ENCODE measurements at regions not wholly inside any gene's neighbourhood (a gene's known extent, or its start where the extent isn't known, plus 50 kb on each side); places are given as distances from the start of the nearest gene placed in this dataset.

DNA sequence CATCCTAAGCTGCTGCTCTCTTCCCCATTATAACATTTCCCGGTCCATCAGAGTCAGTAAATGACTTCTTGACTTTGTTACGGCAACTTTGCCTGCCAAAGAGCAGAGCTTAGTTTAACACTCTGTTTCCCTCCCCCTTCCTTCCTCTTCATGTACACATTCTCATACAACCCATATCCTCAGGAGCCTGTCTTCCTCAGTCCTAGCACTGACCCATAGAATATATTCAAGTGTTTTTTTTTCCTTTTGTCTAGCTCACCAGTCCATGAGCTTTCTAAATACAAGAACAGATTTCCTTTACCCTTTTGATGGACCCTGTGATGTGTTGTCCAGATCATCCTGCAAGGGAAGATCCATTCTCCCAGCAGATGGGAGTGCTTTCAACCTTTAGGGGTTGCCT lies 97.0 kb upstream of the MON1B start:
- Histone ChIP-seq H3K4me1 (ENCODE audit: insufficient read depth, low read length, severe bottlenecking) (no peaks in the 10 kb centered on the region), H3K79me2 (ENCODE audit: insufficient read depth, low read length) (no peaks in the 10 kb centered on the region), H3F3A (ENCODE audit: insufficient read depth, low read length) (no peaks in the 10 kb centered on the region), H3K9ac (ENCODE audit: low read length) (no peak overlapping the region), H3K4me2 (ENCODE audit: low read length) (no peak overlapping the region), H3K27ac (ENCODE audit: low read depth, low read length, poor library complexity, severe bottlenecking) (no peak overlapping the region), H3K27me3 (ENCODE audit: insufficient read depth, low read length) (no peaks in the 10 kb centered on the region), H3K9me3 (ENCODE audit: low read length) (no peaks in the 10 kb centered on the region), H3K4me3 (ENCODE audit: low read depth, low read length, poor library complexity, severe bottlenecking) (no peak overlapping the region), H3K36me3 (ENCODE audit: insufficient read depth, low read length) (no peaks in the 10 kb centered on the region), H3K9me2 (ENCODE audit: low read depth, low read length) (no peaks in the 10 kb centered on the region), H4K20me1 (ENCODE audit: insufficient read depth, low read length) (no peaks in the 10 kb centered on the region), H2AFZ (ENCODE audit: low read length) (no peak overlapping the region)
- TF ChIP-seq EZH2 (IDR thresholded peaks at IDR 0.05; ENCODE audit: borderline replicate concordance, low read length): no peak
- TF ChIP-seq, protein P1, sequence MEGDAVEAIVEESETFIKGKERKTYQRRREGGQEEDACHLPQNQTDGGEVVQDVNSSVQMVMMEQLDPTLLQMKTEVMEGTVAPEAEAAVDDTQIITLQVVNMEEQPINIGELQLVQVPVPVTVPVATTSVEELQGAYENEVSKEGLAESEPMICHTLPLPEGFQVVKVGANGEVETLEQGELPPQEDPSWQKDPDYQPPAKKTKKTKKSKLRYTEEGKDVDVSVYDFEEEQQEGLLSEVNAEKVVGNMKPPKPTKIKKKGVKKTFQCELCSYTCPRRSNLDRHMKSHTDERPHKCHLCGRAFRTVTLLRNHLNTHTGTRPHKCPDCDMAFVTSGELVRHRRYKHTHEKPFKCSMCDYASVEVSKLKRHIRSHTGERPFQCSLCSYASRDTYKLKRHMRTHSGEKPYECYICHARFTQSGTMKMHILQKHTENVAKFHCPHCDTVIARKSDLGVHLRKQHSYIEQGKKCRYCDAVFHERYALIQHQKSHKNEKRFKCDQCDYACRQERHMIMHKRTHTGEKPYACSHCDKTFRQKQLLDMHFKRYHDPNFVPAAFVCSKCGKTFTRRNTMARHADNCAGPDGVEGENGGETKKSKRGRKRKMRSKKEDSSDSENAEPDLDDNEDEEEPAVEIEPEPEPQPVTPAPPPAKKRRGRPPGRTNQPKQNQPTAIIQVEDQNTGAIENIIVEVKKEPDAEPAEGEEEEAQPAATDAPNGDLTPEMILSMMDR (IDR thresholded peaks at IDR 0.05; ENCODE audit: low read length): no peak

DNA sequence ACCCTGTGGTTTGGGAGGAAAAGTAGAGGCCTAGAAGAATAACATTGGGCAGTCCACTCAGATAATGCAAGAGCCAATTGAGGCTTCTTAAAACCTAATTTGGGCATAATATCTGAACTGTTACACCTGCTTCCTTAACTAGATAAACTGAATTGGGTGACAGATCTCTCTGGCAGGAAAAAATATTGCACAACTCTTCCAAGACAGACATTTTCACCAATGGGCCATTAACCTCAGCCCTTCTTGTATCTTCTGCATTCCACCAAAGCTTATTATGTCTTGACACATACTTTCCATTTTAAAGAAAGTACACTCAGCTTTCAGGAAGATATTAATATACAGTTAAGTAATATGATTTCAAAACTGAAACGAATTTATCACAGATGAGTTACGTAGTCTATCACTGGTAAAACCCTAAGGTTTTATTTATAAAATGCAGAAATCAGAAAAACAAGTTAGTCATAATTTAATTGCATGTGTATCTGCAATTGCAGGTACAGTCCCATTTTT lies 79.9 kb upstream of the MON1B start:
- Histone ChIP-seq H2AFZ (ENCODE audit: low read length) (no peak overlapping the region), H3K27ac (ENCODE audit: low read depth, low read length, poor library complexity, severe bottlenecking) (no peak overlapping the region), H3K9me2 (ENCODE audit: low read depth, low read length) (no peaks in the 10 kb centered on the region), H3K9me3 (ENCODE audit: low read length) (no peaks in the 10 kb centered on the region), H3K4me2 (ENCODE audit: low read length) (no peak overlapping the region), H3K79me2 (ENCODE audit: insufficient read depth, low read length) (no peaks in the 10 kb centered on the region), H3F3A (ENCODE audit: insufficient read depth, low read length) (no peaks in the 10 kb centered on the region), H3K4me1 (ENCODE audit: insufficient read depth, low read length, severe bottlenecking) (no peaks in the 10 kb centered on the region), H3K4me3 (ENCODE audit: low read depth, low read length, poor library complexity, severe bottlenecking) (no peak overlapping the region), H3K9ac (ENCODE audit: low read length) (no peak overlapping the region), H3K27me3 (ENCODE audit: insufficient read depth, low read length) (no peaks in the 10 kb centered on the region), H3K36me3 (ENCODE audit: insufficient read depth, low read length) (no peaks in the 10 kb centered on the region), H4K20me1 (ENCODE audit: insufficient read depth, low read length) (no peaks in the 10 kb centered on the region)
- TF ChIP-seq, protein P1 (IDR thresholded peaks at IDR 0.05; ENCODE audit: low read length): no peak
- TF ChIP-seq EZH2 (IDR thresholded peaks at IDR 0.05; ENCODE audit: borderline replicate concordance, low read length): no peak

DNA sequence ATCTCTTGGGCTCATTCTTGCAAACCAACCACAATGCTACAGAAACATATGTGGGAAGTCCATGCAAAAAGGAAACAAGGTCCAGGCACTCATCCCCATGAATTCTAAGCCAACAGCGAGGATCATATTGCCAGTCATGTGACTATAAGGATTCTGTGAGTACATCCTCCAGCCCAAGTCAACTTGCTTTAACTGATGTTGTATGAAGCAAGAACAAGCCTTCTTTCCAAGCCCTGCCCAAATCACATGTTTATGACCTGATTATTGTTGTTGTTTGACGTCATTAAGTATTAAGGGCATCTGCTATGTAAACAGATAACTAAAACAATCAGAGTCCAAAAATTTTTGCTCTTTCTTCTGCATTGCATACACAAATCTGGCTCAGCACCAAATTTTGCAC lies 78.2 kb upstream of the MON1B start:
- Histone ChIP-seq H3K9me2 (ENCODE audit: low read depth, low read length) (no peaks in the 10 kb centered on the region), H3K36me3 (ENCODE audit: insufficient read depth, low read length) (no peaks in the 10 kb centered on the region), H3K4me1 (ENCODE audit: insufficient read depth, low read length, severe bottlenecking) (no peaks in the 10 kb centered on the region), H2AFZ (ENCODE audit: low read length) (no peak overlapping the region), H3K4me2 (ENCODE audit: low read length) (no peak overlapping the region), H3K9ac (ENCODE audit: low read length) (no peak overlapping the region), H3F3A (ENCODE audit: insufficient read depth, low read length) (no peaks in the 10 kb centered on the region), H3K9me3 (ENCODE audit: low read length) (no peaks in the 10 kb centered on the region), H4K20me1 (ENCODE audit: insufficient read depth, low read length) (no peaks in the 10 kb centered on the region), H3K79me2 (ENCODE audit: insufficient read depth, low read length) (no peaks in the 10 kb centered on the region), H3K27ac (ENCODE audit: low read depth, low read length, poor library complexity, severe bottlenecking) (no peak overlapping the region), H3K4me3 (ENCODE audit: low read depth, low read length, poor library complexity, severe bottlenecking) (no peak overlapping the region), H3K27me3 (ENCODE audit: insufficient read depth, low read length) (no peaks in the 10 kb centered on the region)
- no peak for TF ChIP-seq EZH2 (IDR thresholded peaks at IDR 0.05; ENCODE audit: borderline replicate concordance, low read length)
- TF ChIP-seq, protein P1 (IDR thresholded peaks at IDR 0.05; ENCODE audit: low read length): no peak

Measured in OCI-LY1 (cell line).